ENCODE measurements at regions not wholly inside any gene's neighbourhood (a gene's known extent, or its start where the extent isn't known, plus 50 kb on each side); places are given as distances from the start of the nearest gene placed in this dataset.
"Not testable (repeated sequence)": the region's sequence is repeated elsewhere in the genome, so short reads cannot be mapped to it uniquely, and the experiment has no call there.

GRCh38 chr2:220579452-220579851 lies 952.0 kb downstream of the SLC4A3 start:
- no peak for DNase-seq

DNA sequence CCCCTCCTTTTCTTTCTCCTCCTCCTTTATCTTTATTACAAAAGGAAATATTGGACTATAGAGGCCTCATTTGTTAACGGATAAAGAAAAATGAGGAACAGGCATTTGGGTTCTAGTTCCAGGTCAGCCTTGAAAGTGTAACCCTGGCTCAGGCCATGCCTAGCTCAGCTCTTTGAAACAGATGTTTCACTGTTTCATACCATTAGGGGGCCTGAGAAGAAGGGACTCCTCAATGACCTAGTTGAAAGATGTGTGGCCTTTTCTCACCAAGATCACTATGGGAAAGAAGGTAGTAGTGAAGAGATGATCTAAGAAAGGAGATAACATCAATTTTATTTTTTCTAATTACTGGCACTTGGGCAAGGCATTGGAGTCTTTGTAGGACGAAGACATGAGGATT lies 952.7 kb downstream of the SLC4A3 start:
- DNase-seq: no peak

GRCh38 chr2:220583725-220584124 lies 956.3 kb downstream of the SLC4A3 start:
- no peak for DNase-seq

GRCh38 chr2:220585241-220585640 lies 957.8 kb downstream of the SLC4A3 start:
- no peak for DNase-seq

- no peak for DNase-seq
Measured at GRCh38 chr2:220586980-220587530, 959.6 kb downstream of the SLC4A3 start.

- no peak for DNase-seq
Measured at GRCh38 chr2:220588148-220588547, 960.7 kb downstream of the SLC4A3 start.

DNA sequence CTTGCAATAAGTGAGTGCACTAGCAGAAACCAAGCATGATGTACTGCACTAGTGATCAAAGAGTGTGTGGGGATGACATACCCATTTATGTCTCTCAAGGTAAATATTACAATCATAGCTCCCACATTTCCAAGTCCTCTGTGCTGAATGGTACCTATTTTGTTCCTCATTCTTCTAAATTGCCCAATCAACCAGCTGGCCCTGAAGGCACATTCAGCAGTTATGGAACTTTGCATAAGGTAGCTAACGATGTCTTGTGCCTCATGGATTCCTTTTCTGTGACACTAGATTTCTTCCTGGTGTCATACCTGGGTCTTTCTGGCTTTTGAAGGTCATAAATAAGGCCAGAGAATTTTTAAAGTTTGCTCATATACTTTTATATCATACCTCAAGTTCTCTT lies 963.0 kb downstream of the SLC4A3 start:
- DNase-seq: no peak

DNA sequence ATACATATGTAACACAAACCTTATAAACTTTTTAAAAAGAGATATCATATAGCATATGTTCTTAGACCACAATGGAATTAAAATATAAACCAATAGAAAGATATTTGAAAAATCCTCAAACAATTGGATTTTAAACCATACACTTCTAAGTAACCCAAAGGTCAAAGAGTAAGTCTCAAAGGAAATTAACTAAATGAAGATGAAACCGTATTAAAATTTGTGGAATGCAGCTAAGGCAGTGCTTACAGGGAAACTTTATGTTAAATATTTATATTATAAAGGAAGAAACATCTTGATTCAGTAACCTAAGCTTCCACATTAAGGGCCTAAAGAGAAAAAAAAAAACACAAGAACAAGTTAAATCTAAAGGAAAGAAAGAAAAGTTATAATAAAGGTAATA lies 966.1 kb downstream of the SLC4A3 start:
- no peak for DNase-seq

DNA sequence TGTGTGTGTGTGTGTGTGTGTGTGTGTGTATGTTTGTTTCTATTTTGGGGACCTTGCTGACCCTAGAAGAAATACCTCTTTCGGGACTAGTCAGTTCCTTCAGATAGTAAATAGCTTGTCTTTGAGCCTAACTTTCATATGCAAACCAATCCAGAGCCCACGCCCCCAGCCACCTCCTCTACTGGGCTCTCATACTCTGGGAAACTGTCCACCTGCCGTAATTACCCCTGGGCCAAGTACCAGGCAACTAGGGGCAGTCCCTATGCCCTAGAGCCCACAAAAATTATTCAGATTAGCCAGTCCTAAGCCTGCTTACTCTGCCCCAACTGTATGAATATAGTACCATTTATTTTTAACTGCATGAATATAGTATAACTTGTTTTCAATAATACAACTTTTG lies 970.4 kb downstream of the EPHA4 start:
- no peak for DNase-seq

DNA sequence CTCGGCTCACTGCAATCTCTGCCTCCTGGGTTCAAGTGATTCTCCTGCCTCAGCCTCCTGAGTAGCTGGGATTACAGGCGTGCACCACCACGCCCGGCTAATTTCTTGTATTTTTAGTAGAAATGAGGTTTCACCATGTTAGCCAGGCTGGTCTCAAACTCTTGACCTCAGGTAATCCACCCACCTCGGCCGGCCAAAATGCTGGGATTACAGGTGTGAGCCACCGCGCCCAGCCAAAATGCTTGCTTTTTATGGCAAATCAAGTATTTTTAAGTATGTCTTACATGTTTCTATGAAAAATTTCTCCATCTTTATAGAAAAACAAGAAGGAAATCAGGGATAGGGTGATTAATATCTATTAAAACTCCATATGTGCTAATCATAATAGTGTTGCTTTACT lies 959.1 kb downstream of the EPHA4 start:
- DNase-seq: not testable (repeated sequence)

DNA sequence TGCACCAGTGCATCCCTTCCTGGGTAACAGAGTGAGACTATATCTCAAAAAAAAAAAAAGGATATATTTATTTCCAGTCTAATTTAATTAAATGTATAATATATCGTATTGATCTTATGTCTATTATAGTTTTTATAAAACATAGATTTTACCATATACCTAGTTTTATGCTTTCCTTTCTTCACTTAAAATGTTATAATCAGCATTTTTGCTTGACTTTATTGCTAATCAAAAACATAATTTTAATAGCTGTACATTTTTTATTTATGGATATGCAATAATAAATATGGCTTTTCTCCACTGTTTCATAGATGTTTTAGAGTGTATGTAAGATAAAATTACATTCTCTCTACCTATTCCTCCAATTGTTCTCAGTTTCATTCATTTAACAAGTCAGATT lies 958.0 kb downstream of the EPHA4 start:
- no peak for DNase-seq

DNA sequence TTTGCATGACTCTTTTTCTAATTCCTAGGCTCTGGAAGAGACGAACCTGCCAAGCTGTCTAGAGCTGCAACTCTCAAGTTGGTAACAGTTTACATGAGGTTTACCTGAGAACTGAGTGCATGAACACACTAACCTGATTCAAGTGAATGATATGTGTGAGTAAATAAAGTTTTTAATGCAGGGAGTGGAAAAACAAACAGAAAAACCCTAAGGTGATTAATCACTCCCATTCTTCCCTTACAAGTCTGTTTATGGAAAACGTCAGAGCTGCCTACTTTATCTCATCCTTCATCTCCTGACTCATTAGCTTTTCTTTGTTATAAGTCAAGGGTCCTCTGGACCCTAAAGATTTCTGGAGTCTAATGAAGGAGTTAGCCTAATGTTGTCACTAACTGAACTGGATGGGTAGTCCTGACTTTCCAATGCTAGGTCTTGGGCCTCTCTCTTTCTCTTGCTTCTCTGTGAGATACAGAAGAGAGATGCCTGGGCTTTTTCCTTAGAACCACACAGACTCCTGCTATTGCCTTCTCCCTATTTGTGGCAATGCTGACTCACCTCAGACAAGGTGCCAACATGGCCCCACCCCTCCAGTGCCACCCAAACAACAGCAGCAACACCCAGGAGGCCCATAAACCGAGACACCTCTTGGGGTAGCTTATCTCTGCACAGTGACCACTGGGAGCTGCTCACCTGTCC lies 952.4 kb downstream of the EPHA4 start:
- DNase-seq: no peak

GRCh38 chr2:220626603-220627002 lies 945.5 kb downstream of the EPHA4 start:
- DNase-seq: no peak

DNA sequence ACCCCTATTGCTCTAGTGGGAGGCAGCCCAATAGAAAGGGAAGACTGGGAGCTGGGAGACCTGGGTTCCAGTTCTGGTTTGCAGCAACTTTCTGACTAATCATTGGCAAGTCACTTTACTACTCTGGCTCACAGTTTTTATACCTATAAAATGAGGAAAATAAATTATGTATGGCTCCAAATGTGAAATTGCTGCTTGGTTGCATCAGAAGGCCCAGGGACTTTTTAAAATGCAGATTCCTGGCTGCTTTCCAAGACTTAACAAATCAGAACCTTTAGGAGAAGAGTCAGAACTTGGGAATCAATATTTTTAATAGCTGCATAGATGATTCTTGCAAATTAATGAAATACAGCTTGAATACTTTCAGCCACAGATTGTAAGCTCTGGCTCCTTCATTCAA lies 943.9 kb downstream of the EPHA4 start:
- no peak for DNase-seq

GRCh38 chr2:220641137-220641536 lies 931.0 kb downstream of the EPHA4 start:
- DNase-seq: no peak

GRCh38 chr2:220646424-220646823 lies 925.7 kb downstream of the EPHA4 start:
- DNase-seq: no peak

DNA sequence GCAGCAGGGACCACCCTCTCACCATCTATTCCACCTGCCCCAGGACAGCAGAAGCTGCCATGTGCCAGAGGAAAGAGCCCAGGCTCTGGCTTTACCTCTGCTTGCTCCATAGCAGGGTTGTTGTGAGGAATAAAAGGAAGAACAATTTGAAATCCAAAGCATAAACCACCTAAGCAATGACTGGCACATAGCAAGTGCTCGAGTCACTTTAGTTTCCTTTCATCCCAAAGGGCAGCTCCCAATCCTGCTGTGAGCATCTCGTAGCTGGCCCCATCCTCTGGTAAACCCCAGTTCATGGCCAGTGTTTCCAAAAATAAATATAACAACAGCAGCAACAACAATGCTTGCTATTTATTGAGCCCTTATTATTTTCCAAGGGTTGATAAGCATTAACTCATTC lies 923.5 kb downstream of the EPHA4 start:
- DNase-seq: no peak

DNA sequence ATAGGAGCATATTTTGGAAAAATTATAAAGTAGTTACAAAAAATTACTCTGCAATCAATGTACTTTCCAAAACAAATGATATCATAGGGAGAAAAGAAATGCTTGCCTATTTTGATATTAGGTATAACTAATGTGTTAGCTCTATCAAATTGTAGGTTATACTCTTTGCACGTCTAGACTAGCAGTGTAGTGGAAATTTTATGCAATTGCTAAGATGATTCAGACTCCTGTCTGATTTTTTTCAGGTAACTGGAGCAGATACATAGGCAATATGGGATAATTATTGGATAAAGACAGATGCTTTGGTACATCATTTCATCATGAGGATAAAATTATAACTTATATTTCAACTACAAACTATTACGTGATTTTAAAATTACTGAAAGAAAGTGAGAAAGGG lies 918.3 kb downstream of the EPHA4 start:
- no peak for DNase-seq

- no peak for DNase-seq
Measured at GRCh38 chr2:220654322-220654721, 917.8 kb downstream of the EPHA4 start.

DNA sequence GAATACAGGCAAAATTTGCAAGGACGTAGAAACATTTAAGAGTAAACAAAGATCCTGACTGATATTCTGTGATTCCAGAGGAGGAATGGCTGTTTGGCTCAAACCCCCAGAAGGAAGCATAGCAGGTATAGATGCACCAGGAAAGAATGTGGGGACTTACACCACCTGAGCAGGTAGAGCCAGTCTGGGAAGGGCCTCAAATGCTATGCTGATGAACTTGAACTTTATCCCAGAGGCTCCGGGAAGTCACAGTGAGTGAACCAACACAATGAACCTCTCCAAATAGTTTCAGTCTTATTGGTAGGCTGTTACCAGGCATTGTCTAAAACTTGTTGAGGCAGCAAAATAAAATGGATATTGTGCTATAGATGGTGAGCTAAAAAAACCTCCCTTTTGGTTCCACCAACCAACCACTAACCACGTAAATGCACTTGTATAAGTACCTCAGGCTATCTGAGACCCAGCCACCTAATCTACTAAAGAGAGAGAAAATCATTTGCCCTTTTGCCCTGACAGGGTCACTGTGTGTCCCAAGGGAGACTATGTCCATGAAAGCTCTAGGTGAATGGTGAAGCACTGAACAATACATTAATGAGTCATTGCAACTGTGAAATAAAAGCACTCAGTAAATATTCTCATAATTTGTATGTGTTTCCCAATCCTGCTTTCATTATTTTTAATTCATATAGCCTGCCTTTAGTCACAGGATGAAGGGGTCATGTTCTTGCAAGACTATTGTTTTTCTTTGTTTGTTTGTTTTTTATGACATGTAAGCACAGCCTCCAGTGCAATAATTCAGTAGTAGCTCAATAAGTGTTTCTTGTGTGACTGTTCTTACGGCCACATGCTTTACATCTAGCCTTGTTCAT lies 911.6 kb downstream of the EPHA4 start:
- no peak for DNase-seq

DNA sequence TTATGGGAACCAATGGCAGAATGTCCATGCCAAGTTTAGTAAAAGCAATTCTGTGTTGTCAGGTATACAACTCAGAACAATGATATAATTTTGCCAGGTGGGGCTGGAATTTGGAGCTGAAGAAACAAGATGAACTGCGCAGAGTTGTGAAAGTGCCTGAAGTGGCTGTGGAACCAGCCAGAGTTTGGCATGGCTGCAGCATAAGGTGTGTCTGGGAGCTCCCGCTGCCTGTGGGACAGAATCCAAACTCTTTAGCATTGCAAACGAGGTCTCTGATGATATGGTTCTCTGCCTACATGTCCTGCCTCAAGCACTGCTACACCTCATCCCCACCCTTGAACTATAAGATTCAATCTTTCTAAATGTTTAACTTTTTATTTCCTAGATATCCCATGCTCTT lies 909.7 kb downstream of the EPHA4 start:
- DNase-seq: no peak

GRCh38 chr2:220663065-220663464 lies 909.0 kb downstream of the EPHA4 start:
- DNase-seq: no peak

GRCh38 chr2:220664272-220665107 lies 907.6 kb downstream of the EPHA4 start:
- DNase-seq: no peak

Measured in NCI-H2107 (cell line).